OCI-LY7 (cell line): ENCODE measurements at regions not wholly inside any gene's neighbourhood (a gene's known extent, or its start where the extent isn't known, plus 50 kb on each side); places are given as distances from the start of the nearest gene placed in this dataset.
"Not testable (repeated sequence)": the region's sequence is repeated elsewhere in the genome, so short reads cannot be mapped to it uniquely, and the experiment has no call there.

Experiments used
- EZH2phosphoT487 ChIP-seq: fragments of 200-600 bp; sonication (generic); IDR thresholded peaks from 2 replicates; pipeline ENCODE4 v1.6.1; 2018; ENCODE audit warnings: low read depth, borderline replicate concordance, mild to moderate bottlenecking, mixed run types, antibody characterized with exemption, low read length, moderate library complexity, mixed read lengths
- TF ChIP-seq, protein P1 (sequence below): fragments of 200-600 bp; sonication (generic); conservative IDR thresholded peaks from 2 replicates; pipeline ENCODE4 v1.5.1; 2014; ENCODE audit warnings: mild to moderate bottlenecking, antibody characterized with exemption, low read length, moderate library complexity, mixed read lengths

DNA sequence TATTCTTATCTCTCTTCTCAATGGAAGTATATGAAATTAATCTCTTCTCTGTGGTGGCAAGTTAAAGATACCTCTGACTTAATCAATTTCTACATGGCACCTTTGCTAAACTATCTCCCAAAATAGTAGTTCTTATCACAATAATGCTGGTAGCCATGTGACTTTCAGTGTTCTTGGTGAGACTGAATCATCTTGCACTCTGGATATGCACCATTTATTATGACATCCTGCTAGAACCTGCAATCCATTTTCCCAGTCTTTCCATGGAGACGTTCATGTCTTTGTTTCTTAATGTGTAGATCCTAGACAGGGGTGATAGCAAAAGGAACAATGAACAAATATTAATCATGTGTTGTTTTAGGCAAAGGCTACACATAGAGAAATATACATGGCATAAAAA is 125.4 kb downstream of the OR4F15 start:
- TF ChIP-seq, protein P1, sequence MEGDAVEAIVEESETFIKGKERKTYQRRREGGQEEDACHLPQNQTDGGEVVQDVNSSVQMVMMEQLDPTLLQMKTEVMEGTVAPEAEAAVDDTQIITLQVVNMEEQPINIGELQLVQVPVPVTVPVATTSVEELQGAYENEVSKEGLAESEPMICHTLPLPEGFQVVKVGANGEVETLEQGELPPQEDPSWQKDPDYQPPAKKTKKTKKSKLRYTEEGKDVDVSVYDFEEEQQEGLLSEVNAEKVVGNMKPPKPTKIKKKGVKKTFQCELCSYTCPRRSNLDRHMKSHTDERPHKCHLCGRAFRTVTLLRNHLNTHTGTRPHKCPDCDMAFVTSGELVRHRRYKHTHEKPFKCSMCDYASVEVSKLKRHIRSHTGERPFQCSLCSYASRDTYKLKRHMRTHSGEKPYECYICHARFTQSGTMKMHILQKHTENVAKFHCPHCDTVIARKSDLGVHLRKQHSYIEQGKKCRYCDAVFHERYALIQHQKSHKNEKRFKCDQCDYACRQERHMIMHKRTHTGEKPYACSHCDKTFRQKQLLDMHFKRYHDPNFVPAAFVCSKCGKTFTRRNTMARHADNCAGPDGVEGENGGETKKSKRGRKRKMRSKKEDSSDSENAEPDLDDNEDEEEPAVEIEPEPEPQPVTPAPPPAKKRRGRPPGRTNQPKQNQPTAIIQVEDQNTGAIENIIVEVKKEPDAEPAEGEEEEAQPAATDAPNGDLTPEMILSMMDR = not testable (repeated sequence)
- TF ChIP-seq EZH2phosphoT487 = not testable (repeated sequence)
